HepG2 (cell line): ENCODE measurements at regions not wholly inside any gene's neighbourhood (a gene's known extent, or its start where the extent isn't known, plus 50 kb on each side); places are given as distances from the start of the nearest gene placed in this dataset.

ENCODE experiments used
- ATAC-seq: fragments of 200-7000 bp; cut with Tn5 transposase; 3 replicates; pipeline ENCODE4 v1.9.1; 2020; ENCODE audit warnings: mild to moderate bottlenecking, moderate library complexity
- BruUV-seq: library from RNA; stranded (reverse); fragments of 400-500 nt; replicated peaks from 2 replicates; lab custom pipeline; 2021; lab: Mats Ljungman, UMichigan
- CTCF ChIA-PET: fragments of 300-600 bp; formaldehyde crosslinking; extraction: SDS; loops from one replicate; lab custom pipeline; 2021; ENCODE audit warnings: low total read pairs, inconsistent platforms, low intra/inter-chr PET ratio; lab: Yijun Ruan, JAX
- POLR2A ChIA-PET: fragments of 350-600 bp; sonication (Branson Sonifier 250); formaldehyde crosslinking; loops from one replicate; lab custom pipeline; 2020; ENCODE audit warnings: antibody characterized with exemption, inconsistent platforms; lab: Yijun Ruan, JAX
- DNase-seq: peaks from one replicate; pipeline ENCODE4 v3.0.0-alpha.2; 2015; ENCODE audit warnings: low spot score
- FAIRE-seq: peaks from 3 replicates; lab custom pipeline; 2011; peaks lifted over from hg19 to GRCh38; lab: Jason Lieb, UNC
- H2AFZ ChIP-seq: one replicate; pipeline ENCODE4 v1.6.1; 2011; ENCODE audit warnings: low read length, inconsistent platforms
- H3K27ac ChIP-seq: fragments of 300-600 bp; 3 replicates; pipeline ENCODE4 v1.8.0; 2011; ENCODE audit warnings: mixed run types, mild to moderate bottlenecking, mixed read lengths, low read length, inconsistent platforms; ENCODE audit not compliant: insufficient read depth; ENCODE audit errors: extremely low read length
- H3K27me3 ChIP-seq, 2 experiments: fragments of 200-600 bp in 1 of 2; 2 replicates in 1 of 2; 3 replicates in 1 of 2; pipeline versions ENCODE4 v1.6.0 to v1.8.0; 2011; ENCODE audit warnings: low read length in 2 of 2, mild to moderate bottlenecking in 2 of 2, moderate library complexity in 2 of 2, inconsistent platforms in 1 of 2; ENCODE audit not compliant: insufficient read depth in 2 of 2, control insufficient read depth in 1 of 2
- H3K36me3 ChIP-seq, 2 experiments: fragments of 200-600 bp in 1 of 2; replicated peaks in 1 of 2; 2 replicates in 1 of 2; 3 replicates in 1 of 2; pipeline versions ENCODE4 v1.5.1 to v1.8.0; 2011; ENCODE audit warnings: low read length in 2 of 2, inconsistent platforms in 1 of 2; ENCODE audit not compliant: insufficient read depth in 2 of 2, control insufficient read depth in 1 of 2
- H3K4me1 ChIP-seq: 2 replicates; pipeline ENCODE4 v1.5.1; 2012; ENCODE audit warnings: low read length, inconsistent platforms; ENCODE audit not compliant: insufficient read depth
- H3K4me2 ChIP-seq: 2 replicates; pipeline ENCODE4 v1.6.0; 2011; ENCODE audit warnings: low read depth, low read length, inconsistent platforms
- H3K4me3 ChIP-seq, 3 experiments: fragments of 200-600 bp in 1 of 3; sonication (generic), shearing (Covaris generic) in 1 of 3; replicated peaks in 1 of 3; 2 replicates each; pipeline ENCODE4 v1.5.1; 2011 to 2016; ENCODE audit warnings: low read length in 3 of 3, inconsistent platforms in 2 of 3, low read depth in 2 of 3, mild to moderate bottlenecking in 2 of 3, control low read depth in 1 of 3, mixed read lengths in 1 of 3; ENCODE audit not compliant: insufficient read depth in 1 of 3
- H3K79me2 ChIP-seq: one replicate; pipeline ENCODE4 v1.6.1; 2011; ENCODE audit warnings: low read length, inconsistent platforms; ENCODE audit not compliant: insufficient read depth
- H3K9ac ChIP-seq: 2 replicates; pipeline ENCODE4 v1.6.0; 2011; ENCODE audit warnings: mild to moderate bottlenecking, low read depth, low read length, inconsistent platforms; ENCODE audit not compliant: insufficient read depth
- H3K9me3 ChIP-seq: 2 replicates; pipeline ENCODE4 v1.5.1; 2012; ENCODE audit warnings: mild to moderate bottlenecking, low read length
- H4K20me1 ChIP-seq: 2 replicates; pipeline ENCODE4 v1.6.0; 2011; ENCODE audit warnings: inconsistent platforms, mild to moderate bottlenecking, low read length, moderate library complexity; ENCODE audit not compliant: insufficient read depth
- FOXM1 ChIP-seq: sonication (generic); formaldehyde crosslinking; IDR thresholded peaks from 2 replicates; pipeline ENCODE4 v1.5.0; 2020; ENCODE audit warnings: missing genetic modification reagents
- REPIN1 ChIP-seq: sonication (generic); formaldehyde crosslinking; IDR thresholded peaks from 2 replicates; pipeline ENCODE4 v1.8.0; 2022; ENCODE audit warnings: missing genetic modification reagents, low read depth, mild to moderate bottlenecking, borderline replicate concordance
- SMAD1 ChIP-seq: sonication (generic); formaldehyde crosslinking; IDR thresholded peaks from 2 replicates; pipeline ENCODE4 v1.4.0; 2020; ENCODE audit warnings: missing genetic modification reagents, low read depth, mild to moderate bottlenecking, borderline replicate concordance
- STAG1 ChIP-seq: sonication (generic); formaldehyde crosslinking; IDR thresholded peaks from 2 replicates; pipeline ENCODE4 v1.4.0; 2020; ENCODE audit warnings: missing genetic modification reagents
- TOE1 ChIP-seq: sonication (generic); formaldehyde crosslinking; IDR thresholded peaks from 2 replicates; pipeline ENCODE4 v1.4.0; 2020; ENCODE audit warnings: mild to moderate bottlenecking, missing genetic modification reagents
- ZBTB3 ChIP-seq: sonication (generic); formaldehyde crosslinking; IDR thresholded peaks from 2 replicates; pipeline ENCODE4 v1.4.0; 2020; ENCODE audit warnings: low read depth, mild to moderate bottlenecking, moderate library complexity, missing genetic modification reagents, borderline replicate concordance
- ZNF318 ChIP-seq: sonication (generic); formaldehyde crosslinking; IDR thresholded peaks from 2 replicates; pipeline ENCODE4 v1.4.0; 2020; ENCODE audit warnings: mild to moderate bottlenecking, missing genetic modification reagents
- ZNF567 ChIP-seq: sonication (generic); formaldehyde crosslinking; IDR thresholded peaks from 2 replicates; pipeline ENCODE4 v1.8.1; 2023; ENCODE audit warnings: mild to moderate bottlenecking, missing genetic modification reagents, borderline replicate concordance
- ZNF879 ChIP-seq: sonication (generic); formaldehyde crosslinking; IDR thresholded peaks from 2 replicates; pipeline ENCODE4 v1.8.1; 2023; ENCODE audit warnings: missing genetic modification reagents
- WGBS: methylation state at CpG from one replicate; pipeline ENCODE4 v1.1.6; 2017; ENCODE audit warnings: low lambda C conversion rate; 5-methylcytosine and 5-hydroxymethylcytosine counted together
- in situ Hi-C: cut with HindIII; loops from 2 replicates; pipeline ENCODE4 v1.10.0; 2017; ENCODE audit warnings: low pct_unique_long_range_greater_than_20kb; ENCODE audit not compliant: extremely low pct_ligation_motif_present
- intact Hi-C: fragments of 100-400 bp; cut with micrococcal nuclease; formaldehyde crosslinking; loops from one replicate; pipeline ENCODE4 v1.10.0; 2022; ENCODE audit not compliant: unreplicated experiment
- TF ChIP-seq, protein P1 (sequence below): IDR thresholded peaks from 2 replicates; pipeline ENCODE4 v1.4.0; 2020; ENCODE audit warnings: mild to moderate bottlenecking, missing genetic modification reagents

DNA sequence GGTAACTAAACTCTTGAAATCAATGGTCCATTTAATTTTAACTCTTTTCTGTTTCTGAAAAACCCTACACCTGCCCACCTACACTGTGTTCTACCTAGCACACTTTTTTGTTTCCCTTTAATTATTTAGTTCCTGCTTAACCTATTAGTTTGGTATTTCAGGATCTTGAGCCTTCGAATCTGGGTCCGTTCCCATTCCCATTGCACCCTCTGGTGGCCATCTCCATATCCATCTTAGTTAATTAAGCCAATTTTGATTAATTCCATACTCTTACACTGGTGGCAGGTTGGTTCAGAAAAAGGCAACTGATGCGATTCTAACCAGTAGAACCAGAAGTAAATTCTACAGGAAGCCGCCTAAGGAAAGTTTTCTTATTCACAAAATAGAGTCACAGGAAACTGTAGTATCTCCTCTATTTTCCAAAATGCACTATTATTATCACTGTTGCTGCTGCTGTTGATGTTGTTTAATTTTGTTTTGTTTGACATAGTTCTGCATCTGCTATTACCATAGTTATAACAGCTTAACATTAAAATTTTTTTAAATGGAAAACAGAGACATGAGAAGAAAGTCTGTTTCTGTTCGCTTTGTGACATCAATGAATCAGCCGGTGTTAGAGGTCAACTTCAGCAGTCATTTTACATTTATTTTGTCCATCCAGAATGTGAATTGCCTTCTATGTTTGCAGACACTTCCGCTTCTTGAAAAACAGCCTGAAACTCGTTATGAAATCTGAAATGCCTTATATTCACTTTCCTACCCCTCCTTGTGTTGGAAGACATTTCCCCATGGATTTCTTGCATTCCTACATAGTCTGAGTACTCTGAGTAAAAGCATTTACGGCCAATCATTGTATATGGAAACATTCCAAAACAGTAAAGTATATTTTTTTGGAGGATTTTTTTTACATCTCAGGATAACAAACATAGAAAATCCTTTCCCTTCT lies 115.5 kb upstream of the NCAM2 start (continued):
- peak; percentile 50 for TF ChIP-seq STAG1 (CRISPR knock-in tag)
- TF ChIP-seq, all 625 proteins: peak for 3

GRCh38 chr21:20883408-20883800 lies 114.8 kb upstream of the NCAM2 start:
- in situ Hi-C loops (no loop called here), intact Hi-C loops (loop anchor here (5.0 kb wide), 1 partner anchor 141 kb away; no protein-coding TSS in a partner anchor)
- no peaks in the 10 kb centered on the region for H4K20me1 ChIP-seq
- DNase-seq (no peak), FAIRE-seq (no peak), ATAC-seq (no peak)
- H3K27ac ChIP-seq, result no peak overlapping the region
- H3K4me2 ChIP-seq, result no peak overlapping the region
- CTCF ChIA-PET, result no interaction called here
- H2AFZ ChIP-seq, result no peak overlapping the region
- BruUV-seq, result no TSS peak
- H3K36me3 ChIP-seq, result no peaks in the 10 kb centered on the region
- peaks cover 74% of the 10 kb centered on the region for H3K9me3 ChIP-seq
- no peaks in the 10 kb centered on the region for H3K4me1 ChIP-seq
- no peaks in the 10 kb centered on the region for H3K79me2 ChIP-seq
- 1% methylated on average over 4 of the region's 4 CpGs for WGBS
- no peak overlapping the region for H3K4me3 ChIP-seq
- H3K9ac ChIP-seq, result no peak overlapping the region
- no peaks in the 10 kb centered on the region for H3K27me3 ChIP-seq
- POLR2A ChIA-PET, result no interaction called here
- TF ChIP-seq, protein P1, sequence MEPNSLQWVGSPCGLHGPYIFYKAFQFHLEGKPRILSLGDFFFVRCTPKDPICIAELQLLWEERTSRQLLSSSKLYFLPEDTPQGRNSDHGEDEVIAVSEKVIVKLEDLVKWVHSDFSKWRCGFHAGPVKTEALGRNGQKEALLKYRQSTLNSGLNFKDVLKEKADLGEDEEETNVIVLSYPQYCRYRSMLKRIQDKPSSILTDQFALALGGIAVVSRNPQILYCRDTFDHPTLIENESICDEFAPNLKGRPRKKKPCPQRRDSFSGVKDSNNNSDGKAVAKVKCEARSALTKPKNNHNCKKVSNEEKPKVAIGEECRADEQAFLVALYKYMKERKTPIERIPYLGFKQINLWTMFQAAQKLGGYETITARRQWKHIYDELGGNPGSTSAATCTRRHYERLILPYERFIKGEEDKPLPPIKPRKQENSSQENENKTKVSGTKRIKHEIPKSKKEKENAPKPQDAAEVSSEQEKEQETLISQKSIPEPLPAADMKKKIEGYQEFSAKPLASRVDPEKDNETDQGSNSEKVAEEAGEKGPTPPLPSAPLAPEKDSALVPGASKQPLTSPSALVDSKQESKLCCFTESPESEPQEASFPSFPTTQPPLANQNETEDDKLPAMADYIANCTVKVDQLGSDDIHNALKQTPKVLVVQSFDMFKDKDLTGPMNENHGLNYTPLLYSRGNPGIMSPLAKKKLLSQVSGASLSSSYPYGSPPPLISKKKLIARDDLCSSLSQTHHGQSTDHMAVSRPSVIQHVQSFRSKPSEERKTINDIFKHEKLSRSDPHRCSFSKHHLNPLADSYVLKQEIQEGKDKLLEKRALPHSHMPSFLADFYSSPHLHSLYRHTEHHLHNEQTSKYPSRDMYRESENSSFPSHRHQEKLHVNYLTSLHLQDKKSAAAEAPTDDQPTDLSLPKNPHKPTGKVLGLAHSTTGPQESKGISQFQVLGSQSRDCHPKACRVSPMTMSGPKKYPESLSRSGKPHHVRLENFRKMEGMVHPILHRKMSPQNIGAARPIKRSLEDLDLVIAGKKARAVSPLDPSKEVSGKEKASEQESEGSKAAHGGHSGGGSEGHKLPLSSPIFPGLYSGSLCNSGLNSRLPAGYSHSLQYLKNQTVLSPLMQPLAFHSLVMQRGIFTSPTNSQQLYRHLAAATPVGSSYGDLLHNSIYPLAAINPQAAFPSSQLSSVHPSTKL (CRISPR knock-in tag), result no peak
- TF ChIP-seq ZBTB3 (CRISPR knock-in tag), result no peak
- TF ChIP-seq REPIN1 (CRISPR knock-in tag), result no peak
- no peak for TF ChIP-seq ZNF318 (CRISPR knock-in tag)
- no peak for TF ChIP-seq TOE1
- TF ChIP-seq FOXM1 (CRISPR knock-in tag), result no peak
- no peak for TF ChIP-seq ZNF879
- TF ChIP-seq SMAD1, result no peak
- TF ChIP-seq ZNF567 (CRISPR knock-in tag), result no peak
